ENCODE measurements at regions not wholly inside any gene's neighbourhood (a gene's known extent, or its start where the extent isn't known, plus 50 kb on each side); places are given as distances from the start of the nearest gene placed in this dataset.

- ATAC-seq: no peak
- BruUV-seq (replicated peaks): no TSS peak
- intact Hi-C loops (cut with micrococcal nuclease): no loop called here
These were observed 54.7 kb upstream of the CDH11 start for GRCh38 chr16:65176603-65177002.

GRCh38 chr16:65172356-65172755 is 50.5 kb upstream of the CDH11 start:
- no peaks in the 10 kb centered on the region for H4K20me1 ChIP-seq (ENCODE audit: insufficient read depth)
- no peaks in the 10 kb centered on the region for H3K27me3 ChIP-seq (ENCODE audit: insufficient read depth, low read length)
- CTCF ChIA-PET: no interaction called here
- POLR2A ChIA-PET: no interaction called here
- no peaks in the 10 kb centered on the region for H3K36me3 ChIP-seq (ENCODE audit: control insufficient read depth in 1 of 2, insufficient read depth in 2 of 2, low read length in 2 of 2)
- H3K9ac ChIP-seq (ENCODE audit: low read length): no peak overlapping the region
- RAD21 ChIA-PET (ENCODE audit: low non-redundant PET in 1 of 2, low total read pairs in 2 of 2, uncharacterized antibody in 2 of 2, unreplicated experiment in 2 of 2): no interaction called here
- intact Hi-C loops (cut with micrococcal nuclease): no loop called here
- H3K9me2 ChIP-seq (ENCODE audit: insufficient read depth): no peaks in the 10 kb centered on the region
- H2AFZ ChIP-seq (ENCODE audit: low read depth, low read length, poor library complexity, severe bottlenecking): no peak overlapping the region
- no peak for DNase-seq (ENCODE audit: low read depth, low spot score)
- no TSS peak for BruUV-seq (replicated peaks)
- peaks cover 8 to 9% of the 10 kb centered on the region in 2 experiments; a peak in 2 of 4 replicates for H3K9me3 ChIP-seq (ENCODE audit: control insufficient read depth in 1 of 2, insufficient read depth in 1 of 2, low read depth in 1 of 2, low read length in 2 of 2)
- no peak overlapping the region for H3K4me3 ChIP-seq (replicated peaks in 1 of 2; ENCODE audit: low read depth in 1 of 2, low read length in 2 of 2)
- H3K4me2 ChIP-seq (ENCODE audit: low read length): no peak overlapping the region
- no peak overlapping the region for H3K27ac ChIP-seq (ENCODE audit: low read depth, low read length)
- H3K4me1 ChIP-seq (ENCODE audit: control insufficient read depth in 1 of 2, insufficient read depth in 2 of 2, low read length in 2 of 2): no peaks in the 10 kb centered on the region
- no peak for ATAC-seq
- H3K79me2 ChIP-seq (ENCODE audit: insufficient read depth, low read length): no peaks in the 10 kb centered on the region
- no peak for TF ChIP-seq EZH2phosphoT487 (IDR thresholded peaks at IDR 0.05; ENCODE audit: borderline replicate concordance)
- no peak for TF ChIP-seq YY1 (IDR thresholded peaks at IDR 0.05; ENCODE audit: extremely low read depth, insufficient replicate concordance, low read depth, low read length)
- TF ChIP-seq REST (IDR thresholded peaks at IDR 0.05; ENCODE audit: low read depth): no peak
- no peak for TF ChIP-seq CBX3 (IDR thresholded peaks at IDR 0.05; ENCODE audit: low read depth)
- no peak for TF ChIP-seq ZBTB33 (IDR thresholded peaks at IDR 0.05; ENCODE audit: extremely low read depth, insufficient replicate concordance, low read length)

More at GRCh38 chr16:65176603-65177002, 54.7 kb upstream of the CDH11 start:
- DNase-seq (ENCODE audit: low read depth, low spot score): no peak
- Histone ChIP-seq H3K4me3 (replicated peaks in 1 of 2; ENCODE audit: low read depth in 1 of 2, low read length in 2 of 2) (no peak overlapping the region), H4K20me1 (ENCODE audit: insufficient read depth) (no peaks in the 10 kb centered on the region), H3K4me2 (ENCODE audit: low read length) (no peak overlapping the region), H3K9me3 (ENCODE audit: control insufficient read depth in 1 of 2, insufficient read depth in 1 of 2, low read depth in 1 of 2, low read length in 2 of 2) (peaks cover 8 to 9% of the 10 kb centered on the region in 2 experiments; a peak in 2 of 4 replicates), H3K27ac (ENCODE audit: low read depth, low read length) (no peak overlapping the region), H3K27me3 (ENCODE audit: insufficient read depth, low read length) (no peaks in the 10 kb centered on the region), H3K36me3 (ENCODE audit: control insufficient read depth in 1 of 2, insufficient read depth in 2 of 2, low read length in 2 of 2) (no peaks in the 10 kb centered on the region), H3K9me2 (ENCODE audit: insufficient read depth) (no peaks in the 10 kb centered on the region), H3K4me1 (ENCODE audit: control insufficient read depth in 1 of 2, insufficient read depth in 2 of 2, low read length in 2 of 2) (no peaks in the 10 kb centered on the region), H3K79me2 (ENCODE audit: insufficient read depth, low read length) (no peaks in the 10 kb centered on the region), H3K9ac (ENCODE audit: low read length) (no peak overlapping the region), H2AFZ (ENCODE audit: low read depth, low read length, poor library complexity, severe bottlenecking) (no peak overlapping the region)
- ChIA-PET POLR2A (no interaction called here), RAD21 (ENCODE audit: low non-redundant PET in 1 of 2, low total read pairs in 2 of 2, uncharacterized antibody in 2 of 2, unreplicated experiment in 2 of 2) (no interaction called here), CTCF (no interaction called here)
- TF ChIP-seq RAD21 (IDR thresholded peaks at IDR 0.05; ENCODE audit: low read depth) (no peak), ZNF274 (IDR thresholded peaks at IDR 0.05; ENCODE audit: low read depth, low read length) (no peak), SRF (IDR thresholded peaks at IDR 0.05; ENCODE audit: low read depth) (no peak), TCF7L2 (IDR thresholded peaks at IDR 0.05; ENCODE audit: borderline replicate concordance, extremely low read depth, insufficient read depth, insufficient read length) (no peak), CEBPB (IDR thresholded peaks at IDR 0.05; ENCODE audit: low read depth) (no peak), YY1 (IDR thresholded peaks at IDR 0.05; ENCODE audit: extremely low read depth, insufficient replicate concordance, low read depth, low read length) (no peak), EZH2 (IDR thresholded peaks at IDR 0.05) (no peak)
- TF ChIP-seq, protein P1, sequence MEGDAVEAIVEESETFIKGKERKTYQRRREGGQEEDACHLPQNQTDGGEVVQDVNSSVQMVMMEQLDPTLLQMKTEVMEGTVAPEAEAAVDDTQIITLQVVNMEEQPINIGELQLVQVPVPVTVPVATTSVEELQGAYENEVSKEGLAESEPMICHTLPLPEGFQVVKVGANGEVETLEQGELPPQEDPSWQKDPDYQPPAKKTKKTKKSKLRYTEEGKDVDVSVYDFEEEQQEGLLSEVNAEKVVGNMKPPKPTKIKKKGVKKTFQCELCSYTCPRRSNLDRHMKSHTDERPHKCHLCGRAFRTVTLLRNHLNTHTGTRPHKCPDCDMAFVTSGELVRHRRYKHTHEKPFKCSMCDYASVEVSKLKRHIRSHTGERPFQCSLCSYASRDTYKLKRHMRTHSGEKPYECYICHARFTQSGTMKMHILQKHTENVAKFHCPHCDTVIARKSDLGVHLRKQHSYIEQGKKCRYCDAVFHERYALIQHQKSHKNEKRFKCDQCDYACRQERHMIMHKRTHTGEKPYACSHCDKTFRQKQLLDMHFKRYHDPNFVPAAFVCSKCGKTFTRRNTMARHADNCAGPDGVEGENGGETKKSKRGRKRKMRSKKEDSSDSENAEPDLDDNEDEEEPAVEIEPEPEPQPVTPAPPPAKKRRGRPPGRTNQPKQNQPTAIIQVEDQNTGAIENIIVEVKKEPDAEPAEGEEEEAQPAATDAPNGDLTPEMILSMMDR (IDR thresholded peaks at IDR 0.05 in 2 of 3, conservative IDR thresholded peaks at IDR 0.05 in 1 of 3; ENCODE audit: borderline replicate concordance in 1 of 3, insufficient read depth in 1 of 3, low read depth in 2 of 3, low read length in 2 of 3): no peak
- TF ChIP-seq, protein P2, sequence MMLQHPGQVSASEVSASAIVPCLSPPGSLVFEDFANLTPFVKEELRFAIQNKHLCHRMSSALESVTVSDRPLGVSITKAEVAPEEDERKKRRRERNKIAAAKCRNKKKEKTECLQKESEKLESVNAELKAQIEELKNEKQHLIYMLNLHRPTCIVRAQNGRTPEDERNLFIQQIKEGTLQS (IDR thresholded peaks at IDR 0.05): no peak
